Stimulated activated CD4-positive, alpha-beta T cell treated with anti-CD3 and anti-CD28 coated beads, Interleukin-2, amount 100 ng/mL, for 24 hours (primary cell): ENCODE measurements at regions not wholly inside any gene's neighbourhood (a gene's known extent, or its start where the extent isn't known, plus 50 kb on each side); places are given as distances from the start of the nearest gene placed in this dataset.
A peak's percentile ranks its signal among the peaks of the same experiment; 100 is the strongest.
"Not testable (repeated sequence)": the region's sequence is repeated elsewhere in the genome, so short reads cannot be mapped to it uniquely, and the experiment has no call there.

ENCODE experiments used
- DNase-seq, 2 donors: peaks; one replicate each; pipeline ENCODE4 v3.0.0-alpha.2; 2020

GRCh38 chr1:47491341-47491753 lies 53.5 kb downstream of the FOXD2 start:
- no peak for DNase-seq

- DNase-seq: no peak
These were observed 57.4 kb downstream of the FOXD2 start for GRCh38 chr1:47495176-47495713.

- no peak for DNase-seq
These were observed 60.7 kb downstream of the FOXD2 start for GRCh38 chr1:47498551-47498950.

- DNase-seq: no peak
These were observed 63.2 kb downstream of the FOXD2 start for GRCh38 chr1:47501069-47501468.

GRCh38 chr1:47502746-47503370 lies 65.0 kb downstream of the FOXD2 start:
- no peak for DNase-seq

GRCh38 chr1:47504840-47505239 lies 67.0 kb downstream of the FOXD2 start:
- not testable (repeated sequence) for DNase-seq

GRCh38 chr1:47505267-47505666 lies 67.4 kb downstream of the FOXD2 start:
- no peak for DNase-seq

- DNase-seq: no peak
These were observed 68.2 kb downstream of the FOXD2 start for GRCh38 chr1:47506053-47506452.

- DNase-seq: no peak
These were observed 69.3 kb downstream of the FOXD2 start for GRCh38 chr1:47507144-47507543.

- peak; percentile 40 to 61 for DNase-seq
These were observed 70.2 kb downstream of the FOXD2 start for GRCh38 chr1:47507881-47508701.

GRCh38 chr1:47508702-47509431 lies 71.0 kb downstream of the FOXD2 start:
- DNase-seq: no peak

GRCh38 chr1:47510282-47510811 lies 72.5 kb downstream of the FOXD2 start:
- DNase-seq: no peak

- no peak for DNase-seq
These were observed 74.0 kb downstream of the FOXD2 start for GRCh38 chr1:47511825-47512224.

GRCh38 chr1:47513393-47513792 lies 75.5 kb downstream of the FOXD2 start:
- no peak for DNase-seq

- no peak for DNase-seq
These were observed 76.4 kb downstream of the FOXD2 start for GRCh38 chr1:47514229-47514628.

GRCh38 chr1:47515164-47515789 lies 77.4 kb downstream of the FOXD2 start:
- no peak for DNase-seq

GRCh38 chr1:47517946-47518345 lies 80.1 kb downstream of the FOXD2 start:
- DNase-seq: no peak

- DNase-seq: no peak
These were observed 81.6 kb downstream of the FOXD2 start for GRCh38 chr1:47519491-47519890.

GRCh38 chr1:47519971-47520370 lies 82.1 kb downstream of the FOXD2 start:
- no peak for DNase-seq

GRCh38 chr1:47521034-47521881 lies 83.4 kb downstream of the FOXD2 start:
- DNase-seq: no peak

- no peak for DNase-seq
These were observed 85.3 kb downstream of the FOXD2 start for GRCh38 chr1:47522935-47523834.
